SK-MEL-5 (cell line): ENCODE measurements at regions not wholly inside any gene's neighbourhood (a gene's known extent, or its start where the extent isn't known, plus 50 kb on each side); places are given as distances from the start of the nearest gene placed in this dataset.

ENCODE experiments used
- DNase-seq: peaks from one replicate; pipeline ENCODE4 v3.0.0-alpha.2; 2016; ENCODE audit warnings: low read depth, low spot score
- in situ Hi-C: cut with HindIII; loops from 2 replicates; pipeline ENCODE4 v1.10.0; 2016; ENCODE audit warnings: low sequenced_read_pairs, high pct_unique_total_duplicates, low pct_unique_long_range_greater_than_20kb

- DNase-seq, result no peak
- in situ Hi-C loops, result no loop called here
These were observed 106.4 kb downstream of the IRX5 start for GRCh38 chr16:55037046-55037445.

GRCh38 chr16:55037966-55038365 is 107.3 kb downstream of the IRX5 start:
- no peak for DNase-seq
- in situ Hi-C loops, result no loop called here

- DNase-seq, result no peak
These were observed 108.4 kb downstream of the IRX5 start for GRCh38 chr16:55039042-55039441.

GRCh38 chr16:55039511-55039910 is 108.8 kb downstream of the IRX5 start:
- no peak for DNase-seq
- in situ Hi-C loops, result no loop called here

More at GRCh38 chr16:55039042-55039441, 108.4 kb downstream of the IRX5 start:
- in situ Hi-C loops, result no loop called here

GRCh38 chr16:55039931-55040330 is 109.3 kb downstream of the IRX5 start:
- in situ Hi-C loops, result no loop called here
- no peak for DNase-seq

GRCh38 chr16:55040366-55041086 is 109.9 kb downstream of the IRX5 start:
- in situ Hi-C loops, result no loop called here
- DNase-seq, result no peak

- in situ Hi-C loops, result no loop called here
- DNase-seq, result no peak
These were observed 111.0 kb downstream of the IRX5 start for GRCh38 chr16:55041540-55042234.

GRCh38 chr16:55042556-55043432 is 112.1 kb downstream of the IRX5 start:
- no peak for DNase-seq
- in situ Hi-C loops, result no loop called here

- DNase-seq, result no peak
- in situ Hi-C loops, result no loop called here
These were observed 112.8 kb downstream of the IRX5 start for GRCh38 chr16:55043499-55043898.

- in situ Hi-C loops, result no loop called here
- no peak for DNase-seq
These were observed 113.7 kb downstream of the IRX5 start for GRCh38 chr16:55044201-55044975.

GRCh38 chr16:55045329-55045728 is 114.7 kb downstream of the IRX5 start:
- no peak for DNase-seq
- in situ Hi-C loops, result no loop called here

- no peak for DNase-seq
- in situ Hi-C loops, result no loop called here
These were observed 115.2 kb downstream of the IRX5 start for GRCh38 chr16:55045756-55046460.

GRCh38 chr16:55046513-55046912 is 115.8 kb downstream of the IRX5 start:
- DNase-seq, result no peak
- in situ Hi-C loops, result no loop called here

GRCh38 chr16:55046916-55047315 is 116.3 kb downstream of the IRX5 start:
- in situ Hi-C loops, result no loop called here
- DNase-seq, result no peak

GRCh38 chr16:55047331-55047730 is 116.7 kb downstream of the IRX5 start:
- in situ Hi-C loops, result no loop called here
- no peak for DNase-seq

- in situ Hi-C loops, result no loop called here
- DNase-seq, result no peak
These were observed 117.3 kb downstream of the IRX5 start for GRCh38 chr16:55047903-55048497.

GRCh38 chr16:55048745-55049144 is 118.1 kb downstream of the IRX5 start:
- no peak for DNase-seq
- in situ Hi-C loops, result no loop called here
